Pancreas (tissue), 10 donors: ENCODE measurements at regions not wholly inside any gene's neighbourhood (a gene's known extent, or its start where the extent isn't known, plus 50 kb on each side); places are given as distances from the start of the nearest gene placed in this dataset.

Source experiments
- ATAC-seq, 4 donors: fragments of 200-7000 bp; cut with Tn5 transposase; one replicate each; pipeline versions ENCODE4 v1.8.0 to v1.9.1; 2020; ENCODE audit warnings: mild to moderate bottlenecking in 4 of 4, moderate library complexity in 4 of 4
- DNase-seq, 6 donors: peaks; one replicate each; pipeline ENCODE4 v3.0.0-alpha.2; 2020
- FAIRE-seq: peaks from 2 replicates; lab custom pipeline; 2012; peaks lifted over from hg19 to GRCh38; lab: Jason Lieb, UNC
- H3K27ac ChIP-seq, 4 donors: fragments of 200-600 bp; sonication (generic); 1 replicate in 3 of 4; 2 replicates in 1 of 4; pipeline versions ENCODE4 v1.5.0 to v1.8.0; 2020
- H3K27me3 ChIP-seq, 4 donors: fragments of 200-600 bp; one replicate each; pipeline ENCODE4 v1.8.0; 2021
- H3K36me3 ChIP-seq, 3 donors: fragments of 200-600 bp; sonication (generic) in 1 of 3; one replicate each; pipeline versions ENCODE4 v1.5.0 to v1.8.0; 2020 to 2021
- H3K4me1 ChIP-seq, 3 donors: fragments of 200-600 bp; one replicate each; pipeline ENCODE4 v1.8.0; 2021
- H3K4me3 ChIP-seq, 4 donors: fragments of 200-600 bp; sonication (generic) in 2 of 4; one replicate each; pipeline versions ENCODE4 v1.5.0 to v1.8.0; 2020 to 2021
- H3K9me3 ChIP-seq, 4 donors: fragments of 200-600 bp; one replicate each; pipeline ENCODE4 v1.8.0; 2021
- CTCF ChIP-seq, 4 donors: fragments of 200-600 bp; sonication (generic) in 3 of 4; IDR thresholded peaks; one replicate each; pipeline versions ENCODE4 v1.5.0 to v1.8.0; 2021; ENCODE audit warnings: antibody characterized with exemption in 4 of 4
- WGBS, 2 donors: extraction: QIAGEN DNeasy Blood & Tissue Kit; methylation state at CpG; one replicate each; pipeline ENCODE4 v1.1.7; 2013; 5-methylcytosine and 5-hydroxymethylcytosine counted together
- intact Hi-C, 3 donors: fragments of 100-400 bp; cut with DNase I; formaldehyde crosslinking; loops; one replicate each; pipeline versions ENCODE4 v1.11.1 to v1.14.2; 2022
- donor health status: healthy with polysubstance abuse.
- donor health status: DM: no; HTN: no; CAD: no; lungs with moderate emphysema.
- donor health status: DM: no; HTN: no; CAD: no.
- donor health status: control.
- donor health status: control.
- donor health status: Bipolar disorder and iron deficiency.
- donor health status: DM: yes; HTN: yes; CAD: no.
- donor health status: DM: no; HTN: no; CAD: no.
- donor health status: DM: no; HTN: no; CAD: no.
- donor health status: DM: yes; HTN: yes; CAD: no.

DNA sequence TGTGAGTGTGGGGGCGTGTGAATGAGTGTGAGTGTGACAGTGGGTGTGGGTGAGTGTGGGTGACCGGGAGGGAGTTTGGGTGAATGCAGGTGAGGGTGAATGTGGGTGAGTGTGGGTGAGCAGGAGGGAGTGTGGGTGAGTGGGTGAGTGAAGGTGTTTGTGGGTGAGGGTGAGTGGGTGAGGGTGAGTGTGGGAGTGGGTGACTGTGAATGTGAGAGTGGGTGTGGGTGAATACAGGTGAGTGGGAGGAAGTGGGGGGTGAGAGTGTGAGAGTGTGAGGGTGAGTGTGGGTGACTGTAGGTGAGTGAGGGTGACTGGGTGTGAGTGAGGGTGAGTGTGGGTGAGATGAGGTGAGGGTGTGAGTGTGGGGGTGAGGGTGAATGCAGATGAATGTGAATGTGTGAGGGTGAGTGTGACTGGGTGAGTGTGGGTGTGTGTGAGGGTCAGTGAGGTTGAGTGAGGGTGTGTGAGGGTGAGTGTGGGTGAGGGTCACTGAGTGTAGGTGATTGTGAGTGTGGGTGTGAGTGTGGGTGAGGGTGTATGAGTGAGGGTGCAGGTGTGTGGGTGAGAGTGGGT, 1677.3 kb upstream of the TENM3 start:
- TF ChIP-seq CTCF (IDR thresholded peaks at IDR 0.05): no peak
- whole genome bisulfite sequencing, 2 donors: 52 to 60% methylated on average over 2 of the region's 2 CpGs

DNA sequence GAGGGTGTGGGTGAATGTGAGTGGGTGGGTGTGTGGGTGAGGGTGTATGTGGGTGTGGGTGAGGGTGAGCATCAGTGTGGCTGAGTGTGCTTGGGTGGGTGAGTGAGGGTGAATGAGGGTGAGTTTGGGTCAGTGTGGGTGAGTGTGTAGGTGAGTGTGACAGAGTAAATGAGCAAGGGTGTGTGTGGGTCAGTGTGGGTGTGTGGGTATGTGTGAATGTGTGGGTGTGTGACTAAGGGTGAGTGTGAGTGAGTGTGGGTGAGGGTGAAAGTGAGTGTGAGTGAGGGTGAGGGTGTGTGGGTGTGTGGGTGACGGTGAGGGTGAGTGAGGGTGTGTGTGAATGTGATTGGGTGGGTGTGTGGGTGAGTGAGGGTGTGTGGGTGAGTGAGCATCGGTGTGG, 1676.7 kb upstream of the TENM3 start:
- intact Hi-C loops: no loop called here
- H3K4me3 ChIP-seq: no peak overlapping the region
- no peak for FAIRE-seq
- DNase-seq: no peak
- no peaks in the 10 kb centered on the region for H3K9me3 ChIP-seq
- no peaks in the 10 kb centered on the region for H3K4me1 ChIP-seq
- no peak for ATAC-seq
- H3K27me3 ChIP-seq: no peaks in the 10 kb centered on the region
- no peak overlapping the region for H3K27ac ChIP-seq
- 72 to 90% methylated on average over 2 of the region's 2 CpGs for WGBS, 2 donors
- TF ChIP-seq CTCF (IDR thresholded peaks at IDR 0.05): no peak
- no peaks in the 10 kb centered on the region for H3K36me3 ChIP-seq

More for the DNA sequence above, 1677.3 kb upstream of the TENM3 start:
- ATAC-seq (no peak), DNase-seq (peak in 1 of 6 donors; percentile 20), FAIRE-seq (no peak)
- H3K27me3 ChIP-seq: no peaks in the 10 kb centered on the region
- H3K4me3 ChIP-seq: no peak overlapping the region
- no peaks in the 10 kb centered on the region for H3K9me3 ChIP-seq
- H3K27ac ChIP-seq: no peak overlapping the region
- intact Hi-C loops: no loop called here
- no peaks in the 10 kb centered on the region for H3K36me3 ChIP-seq
- H3K4me1 ChIP-seq: no peaks in the 10 kb centered on the region

DNA sequence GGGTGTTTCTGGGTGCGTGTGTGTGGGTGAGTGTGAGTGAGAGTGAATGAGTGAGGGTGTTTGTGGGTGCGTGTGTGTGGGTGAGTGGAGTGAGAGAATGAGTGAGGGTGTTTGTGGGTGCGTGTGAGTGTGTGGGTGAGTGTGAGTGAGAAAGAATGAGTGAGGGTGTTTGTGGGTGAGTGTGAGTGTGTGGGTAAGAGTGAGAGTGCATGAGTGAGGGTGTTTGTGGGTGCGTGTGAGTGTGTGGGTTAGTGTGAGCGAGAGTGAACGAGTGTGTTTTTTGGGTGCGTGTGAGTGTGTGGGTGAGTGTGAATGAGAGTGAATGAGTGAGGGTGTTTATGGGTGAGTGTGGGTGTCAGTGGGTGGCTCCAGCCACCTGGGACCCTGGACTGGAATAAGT, 1676.1 kb upstream of the TENM3 start:
- TF ChIP-seq CTCF (IDR thresholded peaks at IDR 0.05): no peak
- Histone ChIP-seq H3K9me3 (no peaks in the 10 kb centered on the region), H3K4me3 (no peak overlapping the region), H3K27me3 (no peaks in the 10 kb centered on the region), H3K27ac (no peak overlapping the region), H3K36me3 (no peaks in the 10 kb centered on the region), H3K4me1 (no peaks in the 10 kb centered on the region)
- no peak for FAIRE-seq
- WGBS, 2 donors: 83 to 92% methylated on average over 7 of the region's 7 CpGs
- intact Hi-C loops: no loop called here
- ATAC-seq: no peak
- no peak for DNase-seq

GRCh38 chr4:180571516-180572055, 1671.6 kb upstream of the TENM3 start:
- no peaks in the 10 kb centered on the region for H3K4me1 ChIP-seq
- no peaks in the 10 kb centered on the region for H3K9me3 ChIP-seq
- DNase-seq (no peak), FAIRE-seq (no peak), ATAC-seq (no peak)
- H3K27ac ChIP-seq: no peak overlapping the region
- no peaks in the 10 kb centered on the region for H3K36me3 ChIP-seq
- no peak overlapping the region for H3K4me3 ChIP-seq
- H3K27me3 ChIP-seq: no peaks in the 10 kb centered on the region
- 74 to 75% methylated on average over 7 of the region's 7 CpGs for WGBS, 2 donors
- intact Hi-C loops: no loop called here
- no peak for TF ChIP-seq CTCF (IDR thresholded peaks at IDR 0.05)

DNA sequence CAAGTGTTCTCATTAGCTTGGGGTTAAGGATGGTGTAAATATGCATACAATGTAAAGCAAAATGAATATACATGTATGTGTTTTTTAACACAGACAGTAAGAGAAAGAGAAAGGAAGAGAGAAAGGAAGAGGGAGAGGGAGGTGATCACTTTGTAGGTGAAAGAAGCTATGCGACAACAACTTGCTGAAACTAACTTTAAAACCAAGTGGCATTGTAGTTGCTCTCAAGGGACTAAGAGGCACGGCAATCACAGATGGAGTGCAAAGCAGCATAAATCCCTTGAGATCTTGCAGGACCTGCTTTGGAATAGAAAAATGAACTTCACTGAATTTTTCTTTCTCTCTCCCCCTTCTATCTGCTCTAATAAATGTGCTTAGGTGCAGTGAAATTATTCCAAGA, 1665.0 kb upstream of the TENM3 start:
- Histone ChIP-seq H3K9me3 (no peaks in the 10 kb centered on the region), H3K4me1 (no peaks in the 10 kb centered on the region), H3K4me3 (no peak overlapping the region), H3K27ac (no peak overlapping the region), H3K27me3 (no peaks in the 10 kb centered on the region), H3K36me3 (no peaks in the 10 kb centered on the region)
- ATAC-seq (no peak), FAIRE-seq (no peak), DNase-seq (no peak)
- no peak for TF ChIP-seq CTCF (IDR thresholded peaks at IDR 0.05)
- 59 to 71% methylated on average over 2 of the region's 2 CpGs for WGBS, 2 donors
- intact Hi-C loops: no loop called here
